GM12878 (cell line): ENCODE measurements at regions not wholly inside any gene's neighbourhood (a gene's known extent, or its start where the extent isn't known, plus 50 kb on each side); places are given as distances from the start of the nearest gene placed in this dataset.

ENCODE experiments used
- ATAC-seq: fragments of 200-7000 bp; cut with Tn5 transposase; 3 replicates; pipeline ENCODE4 v1.9.1; 2020; ENCODE audit warnings: mild to moderate bottlenecking, moderate library complexity
- BruUV-seq: library from RNA; stranded (reverse); fragments of 400-500 nt; replicated peaks from 2 replicates; lab custom pipeline; 2021; lab: Mats Ljungman, UMichigan
- CTCF ChIA-PET: fragments of 300-600 bp; sonication (Branson Sonifier 250); formaldehyde crosslinking; extraction: SDS; loops from one replicate; lab custom pipeline; 2021; ENCODE audit warnings: inconsistent platforms; lab: Yijun Ruan, JAX
- POLR2A ChIA-PET: fragments of 350-600 bp; formaldehyde crosslinking; extraction: SDS; loops from one replicate; lab custom pipeline; 2021; ENCODE audit warnings: inconsistent platforms; lab: Charles Lee
- RAD21 ChIA-PET: fragments of 300-600 bp; sonication (Branson Sonifier 250); formaldehyde crosslinking; loops from one replicate; lab custom pipeline; 2023; ENCODE audit warnings: antibody characterized with exemption; ENCODE audit not compliant: unreplicated experiment; lab: Charles Lee
- SMC1A ChIA-PET: fragments of 300-600 bp; sonication (Branson Sonifier 250); formaldehyde crosslinking; loops from one replicate; lab custom pipeline; 2023; ENCODE audit not compliant: unreplicated experiment, uncharacterized antibody; lab: Charles Lee
- DNase-seq: peaks from one replicate; pipeline ENCODE4 v3.0.0-alpha.2; 2011; ENCODE audit warnings: low read depth, low spot score
- FAIRE-seq: peaks from 3 replicates; lab custom pipeline; 2011; peaks lifted over from hg19 to GRCh38; lab: Jason Lieb, UNC
- H2AFZ ChIP-seq: 2 replicates; pipeline ENCODE4 v1.6.0; 2011; ENCODE audit warnings: low read depth, low read length, control low read depth; ENCODE audit not compliant: control insufficient read depth
- H3K27ac ChIP-seq: 2 replicates; pipeline ENCODE4 v1.5.1; 2011; ENCODE audit warnings: control low read depth; ENCODE audit not compliant: control insufficient read depth, insufficient read depth
- H3K27me3 ChIP-seq, 2 experiments: replicated peaks in 1 of 2; 2 replicates each; pipeline versions ENCODE4 v1.6.0 to v1.6.1; 2011; ENCODE audit warnings: low read length in 1 of 2; ENCODE audit not compliant: control insufficient read depth in 2 of 2, insufficient read depth in 2 of 2
- H3K36me3 ChIP-seq, 2 experiments: 2 replicates each; pipeline ENCODE4 v1.5.1; 2011; ENCODE audit warnings: low read length in 1 of 2; ENCODE audit not compliant: control insufficient read depth in 2 of 2, insufficient read depth in 2 of 2
- H3K4me1 ChIP-seq: 2 replicates; pipeline ENCODE4 v1.6.1; 2011; ENCODE audit warnings: mild to moderate bottlenecking, low read length, moderate library complexity, mixed read lengths; ENCODE audit not compliant: control insufficient read depth, insufficient read depth
- H3K4me2 ChIP-seq: 2 replicates; pipeline ENCODE4 v1.6.0; 2011; ENCODE audit warnings: control low read depth; ENCODE audit not compliant: control insufficient read depth, insufficient read depth
- H3K4me3 ChIP-seq: fragments of 200-600 bp; sonication (generic); 2 replicates; pipeline ENCODE4 v1.5.1; 2016
- H3K79me2 ChIP-seq: 2 replicates; pipeline ENCODE4 v1.6.0; 2011; ENCODE audit warnings: low read length; ENCODE audit not compliant: control insufficient read depth, insufficient read depth
- H3K9ac ChIP-seq: 2 replicates; pipeline ENCODE4 v1.8.0; 2011; ENCODE audit warnings: low read length, control low read depth, mixed read lengths; ENCODE audit not compliant: control insufficient read depth, insufficient read depth
- H3K9me3 ChIP-seq: replicated peaks from 3 replicates; pipeline ENCODE4 v1.5.1; 2011; ENCODE audit warnings: mild to moderate bottlenecking, low read length; ENCODE audit not compliant: control insufficient read depth, insufficient read depth
- H4K20me1 ChIP-seq: 2 replicates; pipeline ENCODE4 v1.6.0; 2011; ENCODE audit not compliant: control insufficient read depth, insufficient read depth
- ATF7 ChIP-seq: fragments of 450-650 bp; IDR thresholded peaks from 2 replicates; pipeline ENCODE4 v1.6.1; 2016; ENCODE audit warnings: low read depth, mild to moderate bottlenecking
- BCL11A ChIP-seq: IDR thresholded peaks from 2 replicates; pipeline ENCODE4 v1.6.1; 2011; ENCODE audit warnings: low read depth, low read length
- CHD1 ChIP-seq: IDR thresholded peaks from 2 replicates; pipeline ENCODE4 v1.6.1; 2012; ENCODE audit warnings: low read depth, low read length, improper control_type of control experiment
- EGR1 ChIP-seq, 2 experiments: IDR thresholded peaks; 1 replicate in 1 of 2; 2 replicates in 1 of 2; pipeline ENCODE4 v1.6.1; 2011 to 2012; ENCODE audit warnings: low read depth in 2 of 2, low read length in 2 of 2, borderline replicate concordance in 1 of 2, mild to moderate bottlenecking in 1 of 2, moderate library complexity in 1 of 2
- ESRRA ChIP-seq: IDR thresholded peaks from 2 replicates; pipeline ENCODE4 v1.6.1; 2012; ENCODE audit warnings: mild to moderate bottlenecking, low read length, improper control_type of control experiment
- HCFC1 ChIP-seq: fragments of 150-350 bp; IDR thresholded peaks from 2 replicates; pipeline ENCODE4 v1.6.1; 2014; ENCODE audit warnings: low read length
- IRF5 ChIP-seq: fragments of 450-650 bp; IDR thresholded peaks from 2 replicates; pipeline ENCODE4 v1.6.1; 2017; ENCODE audit warnings: borderline replicate concordance
- NRF1 ChIP-seq: conservative IDR thresholded peaks from 2 replicates; pipeline ENCODE4 v1.6.1; 2011; ENCODE audit warnings: mild to moderate bottlenecking, low read depth, low read length, improper control_type of control experiment
- SREBF1 ChIP-seq: IDR thresholded peaks from 2 replicates; pipeline ENCODE4 v1.6.1; 2012; ENCODE audit warnings: mild to moderate bottlenecking, low read length
- SUZ12 ChIP-seq: fragments of 200-600 bp; sonication (generic); IDR thresholded peaks from one replicate; pipeline ENCODE4 v1.6.1; 2018; ENCODE audit warnings: antibody characterized with exemption, mild to moderate bottlenecking; ENCODE audit not compliant: unreplicated experiment
- YY1 ChIP-seq: IDR thresholded peaks from 2 replicates; pipeline ENCODE4 v1.6.1; 2011; ENCODE audit warnings: low read depth, mild to moderate bottlenecking, low read length
- WGBS: methylation state at CpG from one replicate; pipeline ENCODE4 v1.1.6; 2016; ENCODE audit warnings: low lambda C conversion rate; ENCODE audit not compliant: insufficient replicate concordance, insufficient coverage; ENCODE audit errors: missing lambda C conversion rate; 5-methylcytosine and 5-hydroxymethylcytosine counted together
- in situ Hi-C: fragments of 300-500 bp; cut with MboI; formaldehyde crosslinking; loops from 9 replicates; pipeline ENCODE4 v1.14.3; 2018; ENCODE audit warnings: mixed read lengths
- intact Hi-C: fragments of 100-400 bp; cut with micrococcal nuclease; formaldehyde crosslinking; loops from one replicate; pipeline ENCODE4 v1.14.2; 2022; ENCODE audit not compliant: unreplicated experiment
- TF ChIP-seq, protein P1 (sequence below): fragments of 450-650 bp; IDR thresholded peaks from 2 replicates; pipeline ENCODE4 v1.6.1; 2017; ENCODE audit warnings: mild to moderate bottlenecking, low read depth, inconsistent platforms; ENCODE audit not compliant: poor library complexity, severe bottlenecking

- POLR2A ChIA-PET, result no interaction called here
- CTCF ChIA-PET, result no interaction called here
- no peak overlapping the region for H3K27ac ChIP-seq
Measured at GRCh38 chr5:13253111-13253510, 691.4 kb downstream of the DNAH5 start.

GRCh38 chr5:13252699-13253098 is 691.8 kb downstream of the DNAH5 start:
- H3K4me2 ChIP-seq, result no peak overlapping the region
- H3K4me1 ChIP-seq, result no peaks in the 10 kb centered on the region
- CTCF ChIA-PET, result no interaction called here
- SMC1A ChIA-PET, result interaction anchor here (0.6 kb wide), 1 partner anchor 1133 kb away, joined by 3 read pairs; no protein-coding TSS in a partner anchor
- no peak for FAIRE-seq
- intact Hi-C loops (no loop called here), in situ Hi-C loops (no loop called here)
- DNase-seq, result no peak
- POLR2A ChIA-PET, result no interaction called here
- BruUV-seq, result no TSS peak
- H3K79me2 ChIP-seq, result no peaks in the 10 kb centered on the region
- WGBS, result 44% methylated on average over 5 of the region's 5 CpGs
- H4K20me1 ChIP-seq, result no peaks in the 10 kb centered on the region
- RAD21 ChIA-PET, result interaction anchor here (0.9 kb wide), 1 partner anchor 17 kb away, joined by 4 read pairs; no protein-coding TSS in a partner anchor
- no peak overlapping the region for H3K27ac ChIP-seq
- no peaks in the 10 kb centered on the region for H3K36me3 ChIP-seq
- H3K4me3 ChIP-seq, result no peak overlapping the region
- ATAC-seq, result no peak
- H3K9ac ChIP-seq, result no peak overlapping the region
- H3K9me3 ChIP-seq, result no peaks in the 10 kb centered on the region
- H2AFZ ChIP-seq, result no peak overlapping the region
- H3K27me3 ChIP-seq, result no peaks in the 10 kb centered on the region
- TF ChIP-seq YY1, result no peak
- TF ChIP-seq CHD1, result no peak
- TF ChIP-seq BCL11A, result no peak
- TF ChIP-seq ATF7, result no peak
- TF ChIP-seq, protein P1, sequence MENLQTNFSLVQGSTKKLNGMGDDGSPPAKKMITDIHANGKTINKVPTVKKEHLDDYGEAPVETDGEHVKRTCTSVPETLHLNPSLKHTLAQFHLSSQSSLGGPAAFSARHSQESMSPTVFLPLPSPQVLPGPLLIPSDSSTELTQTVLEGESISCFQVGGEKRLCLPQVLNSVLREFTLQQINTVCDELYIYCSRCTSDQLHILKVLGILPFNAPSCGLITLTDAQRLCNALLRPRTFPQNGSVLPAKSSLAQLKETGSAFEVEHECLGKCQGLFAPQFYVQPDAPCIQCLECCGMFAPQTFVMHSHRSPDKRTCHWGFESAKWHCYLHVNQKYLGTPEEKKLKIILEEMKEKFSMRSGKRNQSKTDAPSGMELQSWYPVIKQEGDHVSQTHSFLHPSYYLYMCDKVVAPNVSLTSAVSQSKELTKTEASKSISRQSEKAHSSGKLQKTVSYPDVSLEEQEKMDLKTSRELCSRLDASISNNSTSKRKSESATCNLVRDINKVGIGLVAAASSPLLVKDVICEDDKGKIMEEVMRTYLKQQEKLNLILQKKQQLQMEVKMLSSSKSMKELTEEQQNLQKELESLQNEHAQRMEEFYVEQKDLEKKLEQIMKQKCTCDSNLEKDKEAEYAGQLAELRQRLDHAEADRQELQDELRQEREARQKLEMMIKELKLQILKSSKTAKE, result no peak
- TF ChIP-seq SUZ12, result no peak
- TF ChIP-seq NRF1, result no peak
- TF ChIP-seq EGR1 (IDR thresholded peaks at IDR 0.05; ENCODE audit: borderline replicate concordance in 1 of 2, low read depth in 2 of 2, low read length in 2 of 2), result no peak
- TF ChIP-seq SREBF1, result no peak
- no peak for TF ChIP-seq ESRRA
- no peak for TF ChIP-seq IRF5

More at GRCh38 chr5:13253111-13253510, 691.4 kb downstream of the DNAH5 start:
- no peak overlapping the region for H2AFZ ChIP-seq
- DNase-seq (no peak), ATAC-seq (no peak), FAIRE-seq (no peak)
- BruUV-seq, result no TSS peak
- in situ Hi-C loops (no loop called here), intact Hi-C loops (no loop called here)
- no peak overlapping the region for H3K9ac ChIP-seq
- H3K4me2 ChIP-seq, result no peak overlapping the region
- H3K27me3 ChIP-seq, result no peaks in the 10 kb centered on the region
- SMC1A ChIA-PET, result interaction anchor here (0.6 to 0.8 kb wide), 2 partner anchors 15 to 1133 kb away, joined by 3 read pairs; no protein-coding TSS in a partner anchor
- no peaks in the 10 kb centered on the region for H3K36me3 ChIP-seq
- RAD21 ChIA-PET, result interaction anchor here (0.9 kb wide), 1 partner anchor 16 kb away, joined by 4 read pairs; no protein-coding TSS in a partner anchor
- no peak overlapping the region for H3K4me3 ChIP-seq
- H3K4me1 ChIP-seq, result no peaks in the 10 kb centered on the region
- no peak for TF ChIP-seq HCFC1
- no peaks in the 10 kb centered on the region for H3K79me2 ChIP-seq
- no peaks in the 10 kb centered on the region for H3K9me3 ChIP-seq
- H4K20me1 ChIP-seq, result no peaks in the 10 kb centered on the region
